MCF 10A (cell line): ENCODE measurements at regions not wholly inside any gene's neighbourhood (a gene's known extent, or its start where the extent isn't known, plus 50 kb on each side); places are given as distances from the start of the nearest gene placed in this dataset.
A peak's percentile ranks its signal among the peaks of the same experiment; 100 is the strongest.

Experiments used
- BruUV-seq: library from RNA; stranded (reverse); fragments of 400-500 nt; replicated peaks from 2 replicates; lab custom pipeline; 2021; lab: Mats Ljungman, UMichigan
- CTCF ChIA-PET: fragments of 300-600 bp; sonication (Branson Sonifier 250); formaldehyde crosslinking; extraction: SDS; loops from one replicate; lab custom pipeline; 2021; ENCODE audit warnings: antibody characterized with exemption, inconsistent platforms; lab: Yijun Ruan, JAX
- POLR2A ChIA-PET: fragments of 300-600, 350-650 bp; sonication (Branson Sonifier 250); formaldehyde crosslinking; extraction: SDS; loops from one replicate; lab custom pipeline; 2020; ENCODE audit warnings: antibody characterized with exemption, inconsistent platforms; lab: Yijun Ruan, JAX
- DNase-seq: peaks from one replicate; pipeline ENCODE4 v3.0.0-alpha.2; 2018; ENCODE audit not compliant: unreplicated experiment
- H3K27ac Mint-ChIP-seq: one replicate; pipeline ENCODE4 v1.8.0; 2022; ENCODE audit warnings: mild to moderate bottlenecking, low read depth, mixed read lengths; ENCODE audit not compliant: unreplicated experiment
- H3K27me3 Mint-ChIP-seq: one replicate; pipeline ENCODE4 v1.8.0; 2022; ENCODE audit warnings: mixed read lengths; ENCODE audit not compliant: insufficient read depth, unreplicated experiment
- H3K36me3 Mint-ChIP-seq: one replicate; pipeline ENCODE4 v1.8.0; 2022; ENCODE audit warnings: mild to moderate bottlenecking, moderate library complexity, mixed read lengths; ENCODE audit not compliant: insufficient read depth, unreplicated experiment
- H3K4me1 Mint-ChIP-seq: one replicate; pipeline ENCODE4 v1.8.0; 2022; ENCODE audit warnings: mixed read lengths; ENCODE audit not compliant: insufficient read depth, unreplicated experiment
- H3K4me3 Mint-ChIP-seq: one replicate; pipeline ENCODE4 v1.8.0; 2022; ENCODE audit warnings: mild to moderate bottlenecking, moderate library complexity, mixed read lengths; ENCODE audit not compliant: unreplicated experiment
- H3K9me3 Mint-ChIP-seq: one replicate; pipeline ENCODE4 v1.8.0; 2022; ENCODE audit warnings: mixed read lengths; ENCODE audit not compliant: unreplicated experiment
- intact Hi-C: fragments of 100-400 bp; cut with micrococcal nuclease; formaldehyde crosslinking; loops from 2 replicates; pipeline ENCODE4 v1.14.1; 2022
- TF ChIP-seq, protein P1 (sequence below): fragments of 200-600 bp; IDR thresholded peaks from one replicate; pipeline ENCODE4 v1.8.0; 2022; ENCODE audit warnings: antibody characterized with exemption, mild to moderate bottlenecking; ENCODE audit not compliant: unreplicated experiment

DNA sequence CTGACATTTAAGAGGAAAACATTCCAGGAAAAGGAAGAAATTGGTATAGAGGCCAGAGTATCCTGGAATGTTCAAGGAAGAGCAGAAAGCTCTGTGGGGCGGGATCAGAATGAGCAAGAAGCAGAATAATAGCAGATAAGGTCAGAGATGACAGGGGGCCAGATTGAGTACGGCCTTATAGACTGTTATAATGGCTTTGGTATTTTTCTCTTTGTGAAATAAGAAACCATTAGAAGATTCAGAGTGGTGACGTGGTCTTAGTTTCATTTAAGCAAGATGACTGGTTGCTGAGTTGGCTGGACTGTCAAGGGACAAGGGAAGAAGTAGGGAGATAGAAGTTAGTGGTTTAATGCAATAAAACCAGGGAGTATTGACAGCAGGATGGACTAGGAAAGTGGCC, 218.3 kb upstream of the SOX2 start:
- POLR2A ChIA-PET: no interaction called here
- CTCF ChIA-PET: no interaction called here
- H3K27ac Mint-ChIP-seq: no peak overlapping the region

DNA sequence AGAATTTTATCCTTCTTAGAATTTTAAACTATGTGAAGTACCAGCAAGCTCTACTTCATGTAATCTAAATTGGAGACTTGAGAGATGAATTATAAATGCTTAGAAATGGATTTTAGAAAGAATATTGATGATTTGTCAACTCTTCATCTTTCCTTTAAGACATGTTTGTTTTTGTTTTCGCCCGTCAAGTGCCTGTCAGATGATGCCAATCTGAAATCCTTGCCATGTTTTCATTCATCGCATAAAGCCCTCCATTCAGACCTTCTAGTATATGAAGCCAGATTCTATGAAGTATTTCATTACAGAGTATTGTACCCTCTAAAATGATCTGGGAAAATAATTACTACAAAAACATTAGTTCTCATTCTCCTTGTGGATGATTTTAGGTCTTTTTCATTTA, 223.2 kb upstream of the SOX2 start:
- CTCF ChIA-PET: interaction anchor here (0.8 kb wide), 1 partner anchor 1609 kb away, joined by 4 read pairs; no protein-coding TSS in a partner anchor

More for the DNA sequence above, 218.3 kb upstream of the SOX2 start:
- Mint-ChIP-seq H3K4me3 (no peak overlapping the region), H3K36me3 (no peaks in the 10 kb centered on the region), H3K4me1 (no peaks in the 10 kb centered on the region), H3K9me3 (no peaks in the 10 kb centered on the region), H3K27me3 (no peaks in the 10 kb centered on the region)
- intact Hi-C loops: no loop called here
- DNase-seq: no peak
- no TSS peak for BruUV-seq
- TF ChIP-seq, protein P1, sequence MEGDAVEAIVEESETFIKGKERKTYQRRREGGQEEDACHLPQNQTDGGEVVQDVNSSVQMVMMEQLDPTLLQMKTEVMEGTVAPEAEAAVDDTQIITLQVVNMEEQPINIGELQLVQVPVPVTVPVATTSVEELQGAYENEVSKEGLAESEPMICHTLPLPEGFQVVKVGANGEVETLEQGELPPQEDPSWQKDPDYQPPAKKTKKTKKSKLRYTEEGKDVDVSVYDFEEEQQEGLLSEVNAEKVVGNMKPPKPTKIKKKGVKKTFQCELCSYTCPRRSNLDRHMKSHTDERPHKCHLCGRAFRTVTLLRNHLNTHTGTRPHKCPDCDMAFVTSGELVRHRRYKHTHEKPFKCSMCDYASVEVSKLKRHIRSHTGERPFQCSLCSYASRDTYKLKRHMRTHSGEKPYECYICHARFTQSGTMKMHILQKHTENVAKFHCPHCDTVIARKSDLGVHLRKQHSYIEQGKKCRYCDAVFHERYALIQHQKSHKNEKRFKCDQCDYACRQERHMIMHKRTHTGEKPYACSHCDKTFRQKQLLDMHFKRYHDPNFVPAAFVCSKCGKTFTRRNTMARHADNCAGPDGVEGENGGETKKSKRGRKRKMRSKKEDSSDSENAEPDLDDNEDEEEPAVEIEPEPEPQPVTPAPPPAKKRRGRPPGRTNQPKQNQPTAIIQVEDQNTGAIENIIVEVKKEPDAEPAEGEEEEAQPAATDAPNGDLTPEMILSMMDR: no peak

DNA sequence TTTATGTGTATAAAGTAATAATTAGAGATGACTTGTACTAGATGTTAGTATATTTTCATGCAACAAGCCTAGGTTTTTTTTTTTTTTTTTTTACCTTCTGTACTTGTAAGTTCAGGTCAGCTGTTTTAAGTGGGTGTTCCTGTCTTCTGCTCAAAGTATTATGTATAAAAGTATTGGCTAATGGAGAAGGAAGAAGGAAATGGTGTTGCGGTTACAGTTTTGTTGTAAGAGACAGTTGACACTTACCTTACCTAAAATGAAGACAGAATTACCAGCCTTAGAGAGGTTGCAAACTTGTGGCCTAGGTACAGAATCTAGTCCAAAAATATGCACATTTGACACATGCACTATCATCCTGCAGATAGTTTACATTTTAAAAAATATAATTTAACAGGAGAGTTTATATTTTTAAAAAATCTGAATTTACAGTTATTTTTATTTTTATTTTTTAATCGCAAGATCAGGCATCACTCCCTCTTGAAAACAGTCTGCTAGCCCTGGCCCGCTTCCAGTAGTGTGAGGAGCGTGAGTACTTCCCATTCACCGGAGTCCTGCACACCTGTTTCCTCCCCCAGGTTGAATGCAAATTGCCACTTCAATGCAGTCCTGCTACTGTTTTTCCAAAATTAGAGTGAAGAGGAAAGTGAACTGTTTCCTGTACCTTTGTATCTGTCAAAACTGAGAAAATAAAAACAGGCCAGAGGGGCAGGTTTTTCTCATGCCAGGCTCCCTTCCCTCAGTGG, 224.3 kb upstream of the SOX2 start:
- ChIA-PET CTCF (no interaction called here), POLR2A (interaction anchor here (1.1 kb wide), 1 partner anchor 54 kb away, joined by 4 read pairs; no protein-coding TSS in a partner anchor)
- Mint-ChIP-seq H3K27me3 (no peaks in the 10 kb centered on the region), H3K4me3 (no peak overlapping the region), H3K4me1 (peaks cover 13% of the 10 kb centered on the region), H3K9me3 (no peaks in the 10 kb centered on the region), H3K27ac (no peak overlapping the region), H3K36me3 (no peaks in the 10 kb centered on the region)
- no TSS peak for BruUV-seq
- no peak for DNase-seq
- TF ChIP-seq, protein P1: no peak
- intact Hi-C loops: no loop called here

More for the DNA sequence above, 223.2 kb upstream of the SOX2 start:
- TF ChIP-seq, protein P1: no peak
- H3K27ac Mint-ChIP-seq: no peak overlapping the region
- BruUV-seq: no TSS peak
- no peaks in the 10 kb centered on the region for H3K27me3 Mint-ChIP-seq
- peaks cover 13% of the 10 kb centered on the region for H3K4me1 Mint-ChIP-seq
- POLR2A ChIA-PET: interaction anchor here (0.6 to 0.7 kb wide), 2 partner anchors 809 to 837 kb away, joined by 3 read pairs; no protein-coding TSS in a partner anchor
- no peaks in the 10 kb centered on the region for H3K9me3 Mint-ChIP-seq
- DNase-seq: no peak
- H3K4me3 Mint-ChIP-seq: no peak overlapping the region
- intact Hi-C loops: no loop called here
- no peaks in the 10 kb centered on the region for H3K36me3 Mint-ChIP-seq

DNA sequence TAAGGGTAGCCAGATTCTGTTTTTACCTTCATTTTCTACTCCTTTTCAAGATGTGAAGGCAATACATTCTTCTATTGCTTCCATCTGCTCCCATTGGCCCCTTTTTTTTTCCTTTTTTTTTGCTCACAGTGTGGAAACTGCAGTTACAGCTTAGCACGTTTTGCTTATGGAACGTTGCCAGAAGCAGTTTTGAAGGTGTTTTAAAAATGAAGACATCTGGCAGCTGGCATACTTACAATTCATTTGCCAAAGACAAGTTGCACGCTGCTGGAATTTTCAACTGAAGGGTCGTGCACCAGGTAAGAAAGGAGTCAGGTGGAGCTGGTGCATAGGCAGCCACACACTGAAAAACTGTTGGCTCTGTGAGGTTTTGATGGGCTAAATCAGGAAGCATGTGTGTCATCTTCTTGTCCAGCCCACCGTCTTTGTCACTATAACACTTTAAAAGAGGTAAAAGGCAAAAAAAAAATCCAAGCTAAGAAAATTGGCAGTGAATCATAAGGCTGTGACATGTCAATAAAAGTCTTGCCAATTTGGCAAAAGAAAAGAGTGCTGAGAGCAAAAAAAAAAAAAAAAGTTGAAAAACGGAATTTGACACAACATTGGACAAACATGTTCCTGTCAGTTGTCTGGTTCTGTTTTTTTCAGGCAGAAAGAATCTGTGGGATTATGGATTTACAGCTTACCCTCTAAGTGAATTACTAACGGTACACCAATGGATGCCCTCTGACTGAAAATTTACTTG, 225.4 kb upstream of the SOX2 start:
- Mint-ChIP-seq H3K9me3 (no peaks in the 10 kb centered on the region), H3K27ac (no peak overlapping the region), H3K27me3 (no peaks in the 10 kb centered on the region), H3K36me3 (no peaks in the 10 kb centered on the region), H3K4me1 (peaks cover 13% of the 10 kb centered on the region), H3K4me3 (peak overlapping the region; percentile 59)
- TF ChIP-seq, protein P1: no peak
- intact Hi-C loops: no loop called here
- peak; percentile 35 for DNase-seq
- BruUV-seq: no TSS peak
- ChIA-PET POLR2A (interaction anchor here (0.6 to 1.1 kb wide), 3 partner anchors 32 to 910 kb away, joined by 3 to 4 read pairs (median 3); no protein-coding TSS in a partner anchor), CTCF (interaction anchor here (0.5 to 0.7 kb wide), 4 partner anchors 77 to 167 kb away, joined by 3 read pairs; no protein-coding TSS in a partner anchor)
